ENCODE measurements at regions not wholly inside any gene's neighbourhood (a gene's known extent, or its start where the extent isn't known, plus 50 kb on each side); places are given as distances from the start of the nearest gene placed in this dataset.
A peak's percentile ranks its signal among the peaks of the same experiment; 100 is the strongest.

DNA sequence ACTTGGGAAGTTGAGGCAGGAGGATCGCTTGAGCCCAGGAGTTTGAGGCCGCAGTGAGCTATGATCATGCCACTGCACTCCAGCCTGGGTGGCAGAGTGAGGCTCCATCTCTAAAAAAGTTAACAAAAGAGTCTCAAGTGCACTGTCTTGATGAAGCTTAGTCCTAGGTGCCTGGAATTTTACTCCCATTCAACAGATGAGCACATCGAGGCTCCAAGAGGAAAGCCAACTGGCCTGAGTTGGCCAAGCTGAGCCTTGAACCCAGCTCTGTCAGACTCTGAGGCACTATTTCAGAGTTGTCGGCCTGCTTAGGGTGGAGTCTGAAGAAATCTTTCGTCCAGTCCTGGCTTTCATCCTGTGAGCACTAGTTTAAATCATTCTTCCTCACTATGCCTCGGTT lies 98.1 kb upstream of the MAP1LC3B2 start:
- TF ChIP-seq, protein P1, sequence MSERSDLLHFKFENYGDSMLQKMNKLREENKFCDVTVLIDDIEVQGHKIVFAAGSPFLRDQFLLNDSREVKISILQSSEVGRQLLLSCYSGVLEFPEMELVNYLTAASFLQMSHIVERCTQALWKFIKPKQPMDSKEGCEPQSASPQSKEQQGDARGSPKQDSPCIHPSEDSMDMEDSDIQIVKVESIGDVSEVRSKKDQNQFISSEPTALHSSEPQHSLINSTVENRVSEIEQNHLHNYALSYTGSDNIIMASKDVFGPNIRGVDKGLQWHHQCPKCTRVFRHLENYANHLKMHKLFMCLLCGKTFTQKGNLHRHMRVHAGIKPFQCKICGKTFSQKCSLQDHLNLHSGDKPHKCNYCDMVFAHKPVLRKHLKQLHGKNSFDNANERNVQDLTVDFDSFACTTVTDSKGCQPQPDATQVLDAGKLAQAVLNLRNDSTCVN (tag by site-specific recombination; optimal IDR thresholded peaks at IDR 0.05), result no peak
- Histone ChIP-seq H3K27ac (ENCODE audit: extremely low read depth, low read depth, low read length) (no peak overlapping the region), H3K4me3 (ENCODE audit: low read depth, low read length) (no peak overlapping the region), H3K4me1 (ENCODE audit: control insufficient read depth, insufficient read depth, low read length) (no peaks in the 10 kb centered on the region; the same call in 1 of the 2 replicates), H3K36me3 (ENCODE audit: control insufficient read depth in 2 of 2, insufficient read depth in 1 of 2, low read length in 2 of 2) (no peaks in the 10 kb centered on the region), H3K9me3 (ENCODE audit: control insufficient read depth, insufficient read depth, low read depth, low read length) (no peaks in the 10 kb centered on the region)
- CTCF ChIA-PET, result no interaction called here
- POLR2A ChIA-PET, result interaction anchor here (0.6 kb wide), 1 partner anchor 10 kb away, joined by 3 read pairs; no protein-coding TSS in a partner anchor

DNA sequence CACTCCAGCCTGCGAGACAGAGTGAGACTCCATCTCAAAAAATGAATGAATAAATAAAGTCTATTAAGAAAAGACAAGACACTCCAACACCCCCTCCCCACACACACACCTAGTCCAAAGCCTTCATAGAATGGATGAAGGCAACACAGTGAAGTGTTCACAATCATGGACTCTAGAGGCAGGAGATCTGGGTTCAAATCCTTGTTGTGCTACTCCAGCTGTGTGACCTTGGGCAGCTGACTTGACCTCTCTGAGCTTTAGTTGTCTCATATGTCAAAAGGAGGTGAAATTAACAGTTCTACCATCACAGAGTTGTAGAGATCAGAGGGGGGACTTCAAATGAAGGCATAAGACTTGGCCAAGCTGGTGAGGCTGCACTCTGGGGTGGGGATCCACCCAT lies 95.8 kb upstream of the MAP1LC3B2 start:
- TF ChIP-seq ZNF768 (tag by site-specific recombination; IDR thresholded peaks at IDR 0.05) (peak; percentile 85), ZNF48 (tag by site-specific recombination; IDR thresholded peaks at IDR 0.05) (no peak), ZNF223 (tag by site-specific recombination; IDR thresholded peaks at IDR 0.05) (no peak), ZNF138 (tag by site-specific recombination; IDR thresholded peaks at IDR 0.05; ENCODE audit: borderline replicate concordance) (no peak)
- CTCF ChIA-PET, result interaction anchor here (0.6 to 0.7 kb wide), 2 partner anchors 22 to 29 kb away, joined by 3 read pairs; no protein-coding TSS in a partner anchor
- H3K27ac ChIP-seq (ENCODE audit: extremely low read depth, low read depth, low read length), result no peak overlapping the region
- POLR2A ChIA-PET, result no interaction called here
- H3K4me1 ChIP-seq (ENCODE audit: control insufficient read depth, insufficient read depth, low read length), result no peaks in the 10 kb centered on the region; the same call in 1 of the 2 replicates
- H3K9me3 ChIP-seq (ENCODE audit: control insufficient read depth, insufficient read depth, low read depth, low read length), result no peaks in the 10 kb centered on the region
- H3K4me3 ChIP-seq (ENCODE audit: low read depth, low read length), result no peak overlapping the region
- no peaks in the 10 kb centered on the region for H3K36me3 ChIP-seq (ENCODE audit: control insufficient read depth in 2 of 2, insufficient read depth in 1 of 2, low read length in 2 of 2)

DNA sequence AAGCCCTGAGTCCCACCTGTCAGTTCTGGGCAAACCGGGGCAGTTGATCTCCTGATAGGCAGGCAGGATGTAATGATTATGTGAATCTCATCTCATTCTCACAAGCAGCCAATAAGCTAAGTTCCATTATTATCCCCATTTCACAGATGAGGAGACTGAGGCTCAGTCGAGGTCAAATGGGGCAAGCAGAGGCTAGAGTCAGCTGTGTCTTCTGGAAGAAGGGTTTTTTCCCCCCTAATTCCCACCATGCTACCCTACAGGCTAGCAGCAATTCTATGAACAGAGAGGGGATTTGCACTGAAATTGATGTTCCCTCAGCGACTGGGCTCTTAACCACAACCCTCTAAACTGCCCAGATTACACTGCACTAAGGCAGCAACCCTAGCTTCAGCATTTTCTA lies 93.8 kb upstream of the MAP1LC3B2 start:
- H3K4me1 ChIP-seq (ENCODE audit: control insufficient read depth, insufficient read depth, low read length), result no peaks in the 10 kb centered on the region
- H3K4me3 ChIP-seq (ENCODE audit: low read depth, low read length), result no peak overlapping the region
- no peaks in the 10 kb centered on the region for H3K36me3 ChIP-seq (ENCODE audit: control insufficient read depth in 2 of 2, insufficient read depth in 1 of 2, low read length in 2 of 2)
- no peak overlapping the region for H3K27ac ChIP-seq (ENCODE audit: extremely low read depth, low read depth, low read length)
- no peaks in the 10 kb centered on the region for H3K9me3 ChIP-seq (ENCODE audit: control insufficient read depth, insufficient read depth, low read depth, low read length)
- CTCF ChIA-PET, result interaction anchor here (0.7 to 0.9 kb wide), 2 partner anchors 68 to 467 kb away, joined by 3 read pairs; no protein-coding TSS in a partner anchor
- POLR2A ChIA-PET, result no interaction called here
- TF ChIP-seq, protein P2, sequence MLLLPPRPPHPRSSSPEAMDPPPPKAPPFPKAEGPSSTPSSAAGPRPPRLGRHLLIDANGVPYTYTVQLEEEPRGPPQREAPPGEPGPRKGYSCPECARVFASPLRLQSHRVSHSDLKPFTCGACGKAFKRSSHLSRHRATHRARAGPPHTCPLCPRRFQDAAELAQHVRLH (tag by site-specific recombination; IDR thresholded peaks at IDR 0.05), result 0 out of 2 replicates have a peak, but pooled peaks have one; percentile 14
- TF ChIP-seq, protein P3, sequence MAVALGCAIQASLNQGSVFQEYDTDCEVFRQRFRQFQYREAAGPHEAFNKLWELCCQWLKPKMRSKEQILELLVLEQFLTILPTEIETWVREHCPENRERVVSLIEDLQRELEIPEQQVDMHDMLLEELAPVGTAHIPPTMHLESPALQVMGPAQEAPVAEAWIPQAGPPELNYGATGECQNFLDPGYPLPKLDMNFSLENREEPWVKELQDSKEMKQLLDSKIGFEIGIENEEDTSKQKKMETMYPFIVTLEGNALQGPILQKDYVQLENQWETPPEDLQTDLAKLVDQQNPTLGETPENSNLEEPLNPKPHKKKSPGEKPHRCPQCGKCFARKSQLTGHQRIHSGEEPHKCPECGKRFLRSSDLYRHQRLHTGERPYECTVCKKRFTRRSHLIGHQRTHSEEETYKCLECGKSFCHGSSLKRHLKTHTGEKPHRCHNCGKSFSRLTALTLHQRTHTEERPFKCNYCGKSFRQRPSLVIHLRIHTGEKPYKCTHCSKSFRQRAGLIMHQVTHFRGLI (tag by site-specific recombination; IDR thresholded peaks at IDR 0.05), result no peak

DNA sequence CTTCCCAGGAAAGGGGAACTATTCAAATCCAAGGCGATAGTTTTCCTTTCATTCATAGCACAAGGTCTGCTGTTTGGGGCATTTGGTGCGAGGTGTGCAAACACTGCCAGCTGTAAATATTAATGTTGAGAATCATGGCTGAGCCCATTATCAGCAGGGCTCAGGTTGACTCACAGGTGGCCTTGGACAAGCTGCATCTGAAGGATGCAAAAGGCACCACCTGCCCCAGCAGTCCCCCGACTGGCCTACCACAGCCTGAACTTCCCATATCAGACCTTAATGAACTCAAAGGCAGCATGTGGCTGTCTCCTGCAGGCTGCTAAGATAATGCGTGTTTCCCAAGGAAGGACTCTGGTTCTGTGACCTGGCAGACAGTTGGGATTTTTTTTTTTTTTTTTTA lies 93.3 kb upstream of the MAP1LC3B2 start:
- Histone ChIP-seq H3K36me3 (ENCODE audit: control insufficient read depth in 2 of 2, insufficient read depth in 1 of 2, low read length in 2 of 2) (no peaks in the 10 kb centered on the region), H3K9me3 (ENCODE audit: control insufficient read depth, insufficient read depth, low read depth, low read length) (no peaks in the 10 kb centered on the region), H3K4me1 (ENCODE audit: control insufficient read depth, insufficient read depth, low read length) (no peaks in the 10 kb centered on the region), H3K27ac (ENCODE audit: extremely low read depth, low read depth, low read length) (no peak overlapping the region), H3K4me3 (ENCODE audit: low read depth, low read length) (no peak overlapping the region)
- CTCF ChIA-PET, result interaction anchor here (0.7 kb wide), 1 partner anchor 67 kb away, joined by 3 read pairs; no protein-coding TSS in a partner anchor
- POLR2A ChIA-PET, result no interaction called here
- TF ChIP-seq, protein P4, sequence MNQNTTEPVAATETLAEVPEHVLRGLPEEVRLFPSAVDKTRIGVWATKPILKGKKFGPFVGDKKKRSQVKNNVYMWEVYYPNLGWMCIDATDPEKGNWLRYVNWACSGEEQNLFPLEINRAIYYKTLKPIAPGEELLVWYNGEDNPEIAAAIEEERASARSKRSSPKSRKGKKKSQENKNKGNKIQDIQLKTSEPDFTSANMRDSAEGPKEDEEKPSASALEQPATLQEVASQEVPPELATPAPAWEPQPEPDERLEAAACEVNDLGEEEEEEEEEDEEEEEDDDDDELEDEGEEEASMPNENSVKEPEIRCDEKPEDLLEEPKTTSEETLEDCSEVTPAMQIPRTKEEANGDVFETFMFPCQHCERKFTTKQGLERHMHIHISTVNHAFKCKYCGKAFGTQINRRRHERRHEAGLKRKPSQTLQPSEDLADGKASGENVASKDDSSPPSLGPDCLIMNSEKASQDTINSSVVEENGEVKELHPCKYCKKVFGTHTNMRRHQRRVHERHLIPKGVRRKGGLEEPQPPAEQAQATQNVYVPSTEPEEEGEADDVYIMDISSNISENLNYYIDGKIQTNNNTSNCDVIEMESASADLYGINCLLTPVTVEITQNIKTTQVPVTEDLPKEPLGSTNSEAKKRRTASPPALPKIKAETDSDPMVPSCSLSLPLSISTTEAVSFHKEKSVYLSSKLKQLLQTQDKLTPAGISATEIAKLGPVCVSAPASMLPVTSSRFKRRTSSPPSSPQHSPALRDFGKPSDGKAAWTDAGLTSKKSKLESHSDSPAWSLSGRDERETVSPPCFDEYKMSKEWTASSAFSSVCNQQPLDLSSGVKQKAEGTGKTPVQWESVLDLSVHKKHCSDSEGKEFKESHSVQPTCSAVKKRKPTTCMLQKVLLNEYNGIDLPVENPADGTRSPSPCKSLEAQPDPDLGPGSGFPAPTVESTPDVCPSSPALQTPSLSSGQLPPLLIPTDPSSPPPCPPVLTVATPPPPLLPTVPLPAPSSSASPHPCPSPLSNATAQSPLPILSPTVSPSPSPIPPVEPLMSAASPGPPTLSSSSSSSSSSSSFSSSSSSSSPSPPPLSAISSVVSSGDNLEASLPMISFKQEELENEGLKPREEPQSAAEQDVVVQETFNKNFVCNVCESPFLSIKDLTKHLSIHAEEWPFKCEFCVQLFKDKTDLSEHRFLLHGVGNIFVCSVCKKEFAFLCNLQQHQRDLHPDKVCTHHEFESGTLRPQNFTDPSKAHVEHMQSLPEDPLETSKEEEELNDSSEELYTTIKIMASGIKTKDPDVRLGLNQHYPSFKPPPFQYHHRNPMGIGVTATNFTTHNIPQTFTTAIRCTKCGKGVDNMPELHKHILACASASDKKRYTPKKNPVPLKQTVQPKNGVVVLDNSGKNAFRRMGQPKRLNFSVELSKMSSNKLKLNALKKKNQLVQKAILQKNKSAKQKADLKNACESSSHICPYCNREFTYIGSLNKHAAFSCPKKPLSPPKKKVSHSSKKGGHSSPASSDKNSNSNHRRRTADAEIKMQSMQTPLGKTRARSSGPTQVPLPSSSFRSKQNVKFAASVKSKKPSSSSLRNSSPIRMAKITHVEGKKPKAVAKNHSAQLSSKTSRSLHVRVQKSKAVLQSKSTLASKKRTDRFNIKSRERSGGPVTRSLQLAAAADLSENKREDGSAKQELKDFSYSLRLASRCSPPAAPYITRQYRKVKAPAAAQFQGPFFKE (tag by site-specific recombination; IDR thresholded peaks at IDR 0.05; ENCODE audit: borderline replicate concordance), result no peak
- TF ChIP-seq ZNF530 (tag by site-specific recombination; IDR thresholded peaks at IDR 0.05; ENCODE audit: low read depth), result no peak
- no peak for TF ChIP-seq ZNF112 (tag by site-specific recombination; IDR thresholded peaks at IDR 0.05)
- TF ChIP-seq ZNF837 (tag by site-specific recombination; IDR thresholded peaks at IDR 0.05), result no peak
- no peak for TF ChIP-seq ZNF157 (tag by site-specific recombination; IDR thresholded peaks at IDR 0.05)
- no peak for TF ChIP-seq ZNF560 (tag by site-specific recombination; IDR thresholded peaks at IDR 0.05; ENCODE audit: borderline replicate concordance)
- TF ChIP-seq ZNF211 (tag by site-specific recombination; IDR thresholded peaks at IDR 0.05; ENCODE audit: low read depth), result no peak
- TF ChIP-seq GLI4 (tag by site-specific recombination; IDR thresholded peaks at IDR 0.05), result no peak
- no peak for TF ChIP-seq IKZF3 (tag by site-specific recombination; IDR thresholded peaks at IDR 0.05)
- TF ChIP-seq ZNF302 (tag by site-specific recombination; IDR thresholded peaks at IDR 0.05; ENCODE audit: low read depth), result no peak
- TF ChIP-seq ZNF585B (tag by site-specific recombination; IDR thresholded peaks at IDR 0.05), result no peak
- no peak for TF ChIP-seq ZNF600 (tag by site-specific recombination; IDR thresholded peaks at IDR 0.05)
- no peak for TF ChIP-seq BCL11A (tag by site-specific recombination; IDR thresholded peaks at IDR 0.05; ENCODE audit: low read depth)
